Liver (tissue), 8 donors: ENCODE measurements at regions not wholly inside any gene's neighbourhood (a gene's known extent, or its start where the extent isn't known, plus 50 kb on each side); places are given as distances from the start of the nearest gene placed in this dataset.

ENCODE experiments used
- DNase-seq: peaks from one replicate; pipeline ENCODE4 v3.0.0-alpha.2; 2017; ENCODE audit warnings: low spot score
- H3K27ac ChIP-seq, 2 donors: one replicate each; pipeline ENCODE4 v1.7.0; 2013; ENCODE audit warnings: inconsistent platforms in 2 of 2, low read length in 2 of 2, control low read depth in 1 of 2, low read depth in 1 of 2, mild to moderate bottlenecking in 1 of 2
- H3K27me3 ChIP-seq, 4 donors: one replicate each; pipeline versions ENCODE4 v1.6.1 to v1.7.0; 2013; ENCODE audit warnings: low read length in 3 of 4, inconsistent platforms in 1 of 4, mild to moderate bottlenecking in 1 of 4, moderate library complexity in 1 of 4; ENCODE audit not compliant: control insufficient read depth in 4 of 4, insufficient read depth in 4 of 4
- H3K36me3 ChIP-seq, 4 donors: one replicate each; pipeline versions ENCODE4 v1.6.1 to v1.7.0; 2013; ENCODE audit warnings: low read length in 3 of 4, mild to moderate bottlenecking in 3 of 4, low read depth in 1 of 4, moderate library complexity in 1 of 4; ENCODE audit not compliant: control insufficient read depth in 4 of 4, insufficient read depth in 3 of 4
- H3K4me1 ChIP-seq, 4 donors: one replicate each; pipeline versions ENCODE4 v1.6.1 to v1.7.0; 2013; ENCODE audit warnings: low read length in 3 of 4, mild to moderate bottlenecking in 3 of 4, moderate library complexity in 1 of 4; ENCODE audit not compliant: control insufficient read depth in 4 of 4, insufficient read depth in 4 of 4
- H3K4me3 ChIP-seq, 3 donors: one replicate each; pipeline versions ENCODE4 v1.6.1 to v1.7.0; 2013; ENCODE audit warnings: low read length in 3 of 3, control low read depth in 1 of 3, low read depth in 1 of 3, mild to moderate bottlenecking in 1 of 3
- H3K9ac ChIP-seq, 2 donors: one replicate each; pipeline ENCODE4 v1.7.0; 2013; ENCODE audit warnings: low read length in 2 of 2, mild to moderate bottlenecking in 2 of 2, moderate library complexity in 2 of 2, control low read depth in 1 of 2, low read depth in 1 of 2
- H3K9me3 ChIP-seq, 4 donors: one replicate each; pipeline versions ENCODE4 v1.6.1 to v1.7.0; 2013; ENCODE audit warnings: low read length in 3 of 4; ENCODE audit not compliant: control insufficient read depth in 4 of 4
- CTCF ChIP-seq: fragments of 150-350 bp; IDR thresholded peaks from 2 replicates; pipeline ENCODE4 v1.5.1; 2017; ENCODE audit warnings: improper control_type of control experiment, low read depth, low read length; ENCODE audit not compliant: missing input control
- EGR1 ChIP-seq, 2 donors: IDR thresholded peaks; 2 replicates each; pipeline ENCODE4 v1.6.1; 2016 to 2018; ENCODE audit warnings: antibody characterized with exemption in 2 of 2, low read depth in 2 of 2
- FOXA1 ChIP-seq: IDR thresholded peaks from 2 replicates; pipeline ENCODE4 v1.6.1; 2016; ENCODE audit warnings: antibody characterized with exemption
- FOXA2 ChIP-seq: IDR thresholded peaks from 2 replicates; pipeline ENCODE4 v1.6.1; 2016; ENCODE audit warnings: antibody characterized with exemption
- GABPA ChIP-seq, 2 donors: IDR thresholded peaks in 1 of 2; conservative IDR thresholded peaks in 1 of 2; 2 replicates each; pipeline ENCODE4 v1.6.1; 2016; ENCODE audit warnings: antibody characterized with exemption in 2 of 2, mild to moderate bottlenecking in 1 of 2, moderate library complexity in 1 of 2
- HNF4A ChIP-seq, 2 donors: conservative IDR thresholded peaks; 2 replicates each; pipeline ENCODE4 v1.6.1; 2016; ENCODE audit warnings: antibody characterized with exemption in 2 of 2, mild to moderate bottlenecking in 2 of 2
- JUND ChIP-seq, 2 donors: IDR thresholded peaks; 2 replicates each; pipeline ENCODE4 v1.6.1; 2016; ENCODE audit warnings: antibody characterized with exemption in 2 of 2
- MAX ChIP-seq: IDR thresholded peaks from 2 replicates; pipeline ENCODE4 v1.6.1; 2016; ENCODE audit warnings: antibody characterized with exemption
- NR2F2 ChIP-seq: IDR thresholded peaks from 2 replicates; pipeline ENCODE4 v1.6.1; 2016; ENCODE audit warnings: antibody characterized with exemption
- RAD21 ChIP-seq, 2 donors: IDR thresholded peaks; 2 replicates each; pipeline ENCODE4 v1.6.1; 2016; ENCODE audit warnings: antibody characterized with exemption in 2 of 2, mild to moderate bottlenecking in 2 of 2
- REST ChIP-seq: IDR thresholded peaks from 2 replicates; pipeline ENCODE4 v1.6.1; 2016; ENCODE audit warnings: antibody characterized with exemption, mild to moderate bottlenecking
- SP1 ChIP-seq: IDR thresholded peaks from 2 replicates; pipeline ENCODE4 v1.6.1; 2018; ENCODE audit warnings: antibody characterized with exemption, mild to moderate bottlenecking
- YY1 ChIP-seq: IDR thresholded peaks from 2 replicates; pipeline ENCODE4 v1.6.1; 2016; ENCODE audit warnings: antibody characterized with exemption, mild to moderate bottlenecking
- ZBTB33 ChIP-seq: IDR thresholded peaks from 2 replicates; pipeline ENCODE4 v1.6.1; 2016; ENCODE audit warnings: antibody characterized with exemption
- WGBS: extraction: QIAGEN DNeasy Blood & Tissue Kit; methylation state at CpG from one replicate; pipeline ENCODE4 v1.1.7; 2013; 5-methylcytosine and 5-hydroxymethylcytosine counted together
- donor health status: healthy.
- donor health status: healthy.
- donor health status: healthy.
- donor health status: healthy.
- donor health status: healthy.

- Histone ChIP-seq H3K4me1 (peaks cover 6 to 14% (median 13%) of the 10 kb centered on the region in 4 donors), H3K9ac (no peak overlapping the region), H3K27me3 (no peaks in the 10 kb centered on the region), H3K27ac (peak overlapping the region in 1 of 2 donors; percentile 38), H3K36me3 (no peaks in the 10 kb centered on the region), H3K4me3 (no peak overlapping the region), H3K9me3 (no peaks in the 10 kb centered on the region)
- 86% methylated on average over 2 of the region's 2 CpGs for WGBS
- DNase-seq, result no peak
- TF ChIP-seq EGR1 (IDR thresholded peaks at IDR 0.05; ENCODE audit: low read depth in 2 of 2) (no peak), SP1 (no peak), FOXA1 (no peak), JUND (IDR thresholded peaks at IDR 0.05) (no peak), CTCF (no peak), REST (no peak), MAX (no peak), ZBTB33 (no peak), RAD21 (IDR thresholded peaks at IDR 0.05) (no peak), GABPA (IDR thresholded peaks at IDR 0.05 in 1 of 2, conservative IDR thresholded peaks at IDR 0.05 in 1 of 2) (no peak)
Observed at GRCh38 chr11:100586361-100587101, 100.6 kb upstream of the ARHGAP42 start.

- WGBS, result 86% methylated on average over 6 of the region's 6 CpGs
- H3K27me3 ChIP-seq, result no peaks in the 10 kb centered on the region
- H3K9me3 ChIP-seq, result no peaks in the 10 kb centered on the region
- no peak overlapping the region for H3K9ac ChIP-seq
- H3K27ac ChIP-seq, result no peak overlapping the region
- H3K4me3 ChIP-seq, result no peak overlapping the region
- no peaks in the 10 kb centered on the region for H3K36me3 ChIP-seq
- no peaks in the 10 kb centered on the region for H3K4me1 ChIP-seq
- no peak for DNase-seq
- TF ChIP-seq RAD21 (IDR thresholded peaks at IDR 0.05), result no peak
- TF ChIP-seq NR2F2, result no peak
- TF ChIP-seq MAX, result no peak
- no peak for TF ChIP-seq REST
- TF ChIP-seq HNF4A (conservative IDR thresholded peaks at IDR 0.05), result no peak
- no peak for TF ChIP-seq FOXA2
- no peak for TF ChIP-seq JUND (IDR thresholded peaks at IDR 0.05)
- TF ChIP-seq SP1, result no peak
- TF ChIP-seq YY1, result no peak
- TF ChIP-seq CTCF, result no peak
- no peak for TF ChIP-seq EGR1 (IDR thresholded peaks at IDR 0.05; ENCODE audit: low read depth in 2 of 2)
Observed at GRCh38 chr11:100592619-100593260, 94.3 kb upstream of the ARHGAP42 start.
